ENCODE measurements at regions not wholly inside any gene's neighbourhood (a gene's known extent, or its start where the extent isn't known, plus 50 kb on each side); places are given as distances from the start of the nearest gene placed in this dataset.
"Not testable (repeated sequence)": the region's sequence is repeated elsewhere in the genome, so short reads cannot be mapped to it uniquely, and the experiment has no call there.

GRCh38 chr3:193124861-193125260 lies 116.2 kb upstream of the PLAAT1 start:
- DNase-seq, result no peak

GRCh38 chr3:193129607-193130006 lies 111.4 kb upstream of the PLAAT1 start:
- no peak for DNase-seq

GRCh38 chr3:193130576-193130975 lies 110.4 kb upstream of the PLAAT1 start:
- DNase-seq, result no peak

GRCh38 chr3:193132241-193132640 lies 108.8 kb upstream of the PLAAT1 start:
- no peak for DNase-seq

GRCh38 chr3:193132964-193133363 lies 108.1 kb upstream of the PLAAT1 start:
- no peak for DNase-seq

GRCh38 chr3:193134856-193135255 lies 106.2 kb upstream of the PLAAT1 start:
- DNase-seq, result no peak

- no peak for DNase-seq
Observed at GRCh38 chr3:193140381-193140780, 100.6 kb upstream of the PLAAT1 start.

GRCh38 chr3:193145248-193145647 lies 95.8 kb upstream of the PLAAT1 start:
- no peak for DNase-seq

GRCh38 chr3:193148688-193149473 lies 92.1 kb upstream of the PLAAT1 start:
- DNase-seq, result no peak

- no peak for DNase-seq
Observed at GRCh38 chr3:193149998-193150397, 91.0 kb upstream of the PLAAT1 start.

GRCh38 chr3:193155044-193155781 lies 85.8 kb upstream of the PLAAT1 start:
- not testable (repeated sequence) for DNase-seq

GRCh38 chr3:193157051-193157450 lies 84.0 kb upstream of the PLAAT1 start:
- no peak for DNase-seq

GRCh38 chr3:193165431-193166120 lies 75.4 kb upstream of the PLAAT1 start:
- DNase-seq, result no peak

- DNase-seq, result no peak
Observed at GRCh38 chr3:193168931-193169330, 72.1 kb upstream of the PLAAT1 start.

- DNase-seq, result no peak
Observed at GRCh38 chr3:193174140-193174539, 66.9 kb upstream of the PLAAT1 start.

- not testable (repeated sequence) for DNase-seq
Observed at GRCh38 chr3:193179332-193180012, 61.5 kb upstream of the PLAAT1 start.

GRCh38 chr3:193187070-193187722 lies 53.8 kb upstream of the PLAAT1 start:
- DNase-seq, result no peak

GRCh38 chr3:193190146-193190786 lies 50.8 kb upstream of the PLAAT1 start:
- DNase-seq, result no peak
